Kidney epithelial cell (primary cell): ENCODE measurements at regions not wholly inside any gene's neighbourhood (a gene's known extent, or its start where the extent isn't known, plus 50 kb on each side); places are given as distances from the start of the nearest gene placed in this dataset.

ENCODE experiments used
- DNase-seq: peaks from one replicate; pipeline ENCODE4 v3.0.0-alpha.2; 2010; ENCODE audit warnings: low read depth
- H3K27me3 ChIP-seq: 2 replicates; pipeline ENCODE4 v1.6.0; 2011; ENCODE audit warnings: low read length; ENCODE audit not compliant: control insufficient read depth, insufficient read depth
- H3K36me3 ChIP-seq: 2 replicates; pipeline ENCODE4 v1.5.1; 2011; ENCODE audit warnings: low read length; ENCODE audit not compliant: control insufficient read depth, insufficient read depth
- H3K4me3 ChIP-seq: 2 replicates; pipeline ENCODE4 v1.5.1; 2011; ENCODE audit warnings: low read depth, mild to moderate bottlenecking, control low read depth, low read length
- CTCF ChIP-seq: IDR thresholded peaks from 2 replicates; pipeline ENCODE4 v1.5.1; 2011; ENCODE audit warnings: mild to moderate bottlenecking, moderate library complexity, low read length, control low read depth, inconsistent platforms; ENCODE audit not compliant: insufficient read depth, poor library complexity, severe bottlenecking

- no peak overlapping the region for H3K4me3 ChIP-seq
Measured at GRCh38 chr1:193494368-193494767, 308.0 kb upstream of the B3GALT2 start.

GRCh38 chr1:193489191-193489590 is 302.8 kb upstream of the B3GALT2 start:
- TF ChIP-seq CTCF, result no peak
- no peaks in the 10 kb centered on the region for H3K36me3 ChIP-seq
- no peak for DNase-seq
- no peak overlapping the region for H3K4me3 ChIP-seq
- no peaks in the 10 kb centered on the region for H3K27me3 ChIP-seq

More at GRCh38 chr1:193494368-193494767, 308.0 kb upstream of the B3GALT2 start:
- no peak for TF ChIP-seq CTCF
- Histone ChIP-seq H3K36me3 (no peaks in the 10 kb centered on the region), H3K27me3 (no peaks in the 10 kb centered on the region)
- DNase-seq, result no peak

GRCh38 chr1:193487722-193488121 is 301.3 kb upstream of the B3GALT2 start:
- DNase-seq, result no peak
- Histone ChIP-seq H3K27me3 (no peaks in the 10 kb centered on the region), H3K36me3 (no peaks in the 10 kb centered on the region), H3K4me3 (no peak overlapping the region)
- no peak for TF ChIP-seq CTCF

GRCh38 chr1:193486671-193487229 is 300.3 kb upstream of the B3GALT2 start:
- Histone ChIP-seq H3K36me3 (no peaks in the 10 kb centered on the region), H3K4me3 (no peak overlapping the region), H3K27me3 (no peaks in the 10 kb centered on the region)
- no peak for DNase-seq
- TF ChIP-seq CTCF, result no peak

- Histone ChIP-seq H3K4me3 (no peak overlapping the region), H3K36me3 (no peaks in the 10 kb centered on the region), H3K27me3 (no peaks in the 10 kb centered on the region)
- TF ChIP-seq CTCF, result no peak
- no peak for DNase-seq
Measured at GRCh38 chr1:193480755-193481154, 294.3 kb upstream of the B3GALT2 start.

- H3K4me3 ChIP-seq, result no peak overlapping the region
- H3K27me3 ChIP-seq, result no peaks in the 10 kb centered on the region
- no peaks in the 10 kb centered on the region for H3K36me3 ChIP-seq
- no peak for DNase-seq
- TF ChIP-seq CTCF, result no peak
Measured at GRCh38 chr1:193479187-193479586, 292.8 kb upstream of the B3GALT2 start.
